ENCODE measurements at regions not wholly inside any gene's neighbourhood (a gene's known extent, or its start where the extent isn't known, plus 50 kb on each side); places are given as distances from the start of the nearest gene placed in this dataset.

DNA sequence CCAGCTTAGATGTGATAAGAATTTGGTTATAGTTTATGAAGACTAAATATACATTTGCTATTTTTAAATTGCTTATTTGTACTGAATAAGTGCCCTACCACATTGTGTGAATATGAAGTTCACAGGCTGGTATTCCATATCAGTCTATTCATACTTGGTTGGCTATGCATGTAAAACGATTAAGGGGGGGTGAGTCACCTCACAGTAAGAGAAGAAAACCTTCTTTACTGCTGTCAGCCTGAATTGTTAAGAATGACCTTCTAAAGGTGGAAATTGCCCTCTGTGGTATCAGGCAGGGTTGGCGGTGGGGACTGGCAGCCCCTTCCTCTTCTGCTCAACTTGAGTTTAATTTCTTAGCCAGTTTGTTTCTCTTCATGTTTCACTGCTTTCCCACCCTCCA lies 127.0 kb upstream of the RPS23 start:
- Histone ChIP-seq H3K9me3 (ENCODE audit: low read depth) (peaks cover 4% of the 10 kb centered on the region), H3K4me1 (ENCODE audit: low read depth) (peaks cover 25% of the 10 kb centered on the region), H3K36me3 (no peaks in the 10 kb centered on the region), H3K27ac (no peak overlapping the region), H3K4me3 (no peak overlapping the region), H3K27me3 (no peaks in the 10 kb centered on the region)
- TF ChIP-seq, protein P1, sequence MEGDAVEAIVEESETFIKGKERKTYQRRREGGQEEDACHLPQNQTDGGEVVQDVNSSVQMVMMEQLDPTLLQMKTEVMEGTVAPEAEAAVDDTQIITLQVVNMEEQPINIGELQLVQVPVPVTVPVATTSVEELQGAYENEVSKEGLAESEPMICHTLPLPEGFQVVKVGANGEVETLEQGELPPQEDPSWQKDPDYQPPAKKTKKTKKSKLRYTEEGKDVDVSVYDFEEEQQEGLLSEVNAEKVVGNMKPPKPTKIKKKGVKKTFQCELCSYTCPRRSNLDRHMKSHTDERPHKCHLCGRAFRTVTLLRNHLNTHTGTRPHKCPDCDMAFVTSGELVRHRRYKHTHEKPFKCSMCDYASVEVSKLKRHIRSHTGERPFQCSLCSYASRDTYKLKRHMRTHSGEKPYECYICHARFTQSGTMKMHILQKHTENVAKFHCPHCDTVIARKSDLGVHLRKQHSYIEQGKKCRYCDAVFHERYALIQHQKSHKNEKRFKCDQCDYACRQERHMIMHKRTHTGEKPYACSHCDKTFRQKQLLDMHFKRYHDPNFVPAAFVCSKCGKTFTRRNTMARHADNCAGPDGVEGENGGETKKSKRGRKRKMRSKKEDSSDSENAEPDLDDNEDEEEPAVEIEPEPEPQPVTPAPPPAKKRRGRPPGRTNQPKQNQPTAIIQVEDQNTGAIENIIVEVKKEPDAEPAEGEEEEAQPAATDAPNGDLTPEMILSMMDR (IDR thresholded peaks at IDR 0.05; ENCODE audit: low read depth, low read length) = no peak
- peak in 1 of 2 donors; percentile 74 for DNase-seq (ENCODE audit: low read depth in 1 of 2, low spot score in 1 of 2)

DNA sequence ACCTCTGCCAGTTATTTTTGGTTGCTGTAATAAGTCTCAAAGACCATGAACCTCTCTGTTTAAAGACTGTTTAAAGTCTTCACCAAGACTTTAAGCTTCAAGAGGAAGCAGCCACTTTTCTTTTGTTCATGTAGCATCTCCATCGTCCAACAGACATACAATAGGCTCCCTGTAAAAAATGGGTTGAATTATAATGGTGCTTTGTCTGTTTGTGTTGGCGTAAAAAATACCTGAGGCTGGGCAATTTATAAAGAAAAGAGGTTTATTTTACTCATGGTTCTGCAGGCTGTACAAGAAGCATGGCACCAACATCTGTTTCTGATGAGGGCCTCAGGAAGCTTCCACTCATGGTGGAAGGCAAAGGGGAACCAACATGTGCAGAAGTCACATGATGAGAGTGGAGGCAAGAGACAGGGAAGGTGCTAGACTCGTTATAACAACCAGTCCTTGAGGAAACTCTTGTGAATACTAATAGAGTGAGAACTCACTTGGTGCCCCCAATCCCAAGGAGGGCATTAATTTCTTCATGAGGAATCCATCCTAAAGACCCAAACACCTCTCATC lies 126.3 kb upstream of the RPS23 start:
- DNase-seq (ENCODE audit: low read depth in 1 of 2, low spot score in 1 of 2) = no peak
- H3K9me3 ChIP-seq (ENCODE audit: low read depth) = peaks cover 4% of the 10 kb centered on the region
- peaks cover 25% of the 10 kb centered on the region for H3K4me1 ChIP-seq (ENCODE audit: low read depth)
- H3K27me3 ChIP-seq = no peaks in the 10 kb centered on the region
- no peak overlapping the region for H3K4me3 ChIP-seq
- no peak overlapping the region for H3K27ac ChIP-seq
- TF ChIP-seq, protein P1 (IDR thresholded peaks at IDR 0.05; ENCODE audit: low read depth, low read length) = no peak
- no peaks in the 10 kb centered on the region for H3K36me3 ChIP-seq

DNA sequence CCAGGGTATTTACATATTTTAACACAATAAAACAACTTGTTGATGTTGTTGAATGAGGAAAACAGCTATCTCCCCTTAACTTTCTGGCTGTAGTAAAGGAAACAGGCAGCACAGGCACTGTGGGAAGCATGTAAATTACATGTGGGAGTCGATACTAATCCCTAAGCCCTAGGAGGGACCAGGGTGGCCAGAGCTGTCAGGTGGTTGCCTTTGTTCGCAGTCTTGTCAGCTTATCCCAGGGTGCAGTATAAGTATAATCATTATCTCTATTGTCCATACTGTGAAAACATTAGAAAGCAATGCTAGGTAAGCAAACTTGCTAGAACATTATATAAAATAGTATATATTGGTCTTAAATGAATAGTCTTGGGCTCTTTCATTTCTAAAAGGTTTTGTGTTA lies 125.6 kb upstream of the RPS23 start:
- H3K27ac ChIP-seq = no peak overlapping the region
- TF ChIP-seq, protein P1 (IDR thresholded peaks at IDR 0.05; ENCODE audit: low read depth, low read length) = no peak
- peaks cover 21% of the 10 kb centered on the region for H3K4me1 ChIP-seq (ENCODE audit: low read depth)

DNA sequence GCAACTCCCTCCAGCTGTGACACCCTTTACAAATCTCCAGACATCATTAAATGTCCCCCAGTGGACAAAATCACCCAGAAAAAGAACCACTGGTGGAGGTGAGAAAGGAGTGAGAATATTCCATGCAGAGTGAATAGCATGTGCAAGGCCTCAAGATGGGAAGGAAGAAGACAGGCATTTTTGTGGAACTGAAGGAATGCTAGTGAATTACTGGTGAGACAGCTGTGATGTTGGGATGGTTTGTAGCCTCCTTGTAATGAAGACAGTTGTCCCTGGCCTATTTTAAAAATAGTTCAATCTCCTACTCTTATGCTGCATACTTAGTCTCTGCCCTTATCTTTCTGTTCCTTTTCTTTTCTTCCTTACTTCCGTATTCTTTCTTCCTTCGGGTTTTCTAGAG lies 124.9 kb upstream of the RPS23 start:
- Histone ChIP-seq H3K4me3 (no peak overlapping the region), H3K9me3 (ENCODE audit: low read depth) (peaks cover 4% of the 10 kb centered on the region), H3K27me3 (no peaks in the 10 kb centered on the region), H3K4me1 (ENCODE audit: low read depth) (peaks cover 16% of the 10 kb centered on the region), H3K36me3 (no peaks in the 10 kb centered on the region), H3K27ac (no peak overlapping the region)
- TF ChIP-seq, protein P1 (IDR thresholded peaks at IDR 0.05; ENCODE audit: low read depth, low read length) = no peak
- no peak for DNase-seq (ENCODE audit: low read depth in 1 of 2, low spot score in 1 of 2)

More for the DNA sequence above, 125.6 kb upstream of the RPS23 start:
- Histone ChIP-seq H3K9me3 (ENCODE audit: low read depth) (peaks cover 4% of the 10 kb centered on the region), H3K36me3 (no peaks in the 10 kb centered on the region), H3K27me3 (no peaks in the 10 kb centered on the region), H3K4me3 (no peak overlapping the region)
- DNase-seq (ENCODE audit: low read depth in 1 of 2, low spot score in 1 of 2) = no peak

DNA sequence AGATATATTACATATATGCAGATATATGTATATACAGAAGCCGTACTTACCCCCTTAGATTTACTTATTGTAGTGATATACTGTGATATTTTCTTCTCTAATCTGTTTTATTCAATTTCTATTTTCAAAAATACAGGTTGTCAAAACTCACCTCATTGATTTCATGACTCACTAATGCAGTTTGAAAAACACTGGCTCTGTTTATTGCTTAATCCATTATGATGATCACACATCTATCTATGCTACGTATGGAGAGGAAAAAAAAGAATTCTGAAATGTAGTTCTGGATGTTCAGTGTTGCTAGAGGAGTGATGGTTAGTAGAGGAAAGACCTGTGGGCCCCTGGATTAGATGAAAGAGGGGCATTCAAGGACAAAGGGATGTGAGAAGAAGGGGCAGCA lies 121.0 kb upstream of the RPS23 start:
- no peak for DNase-seq (ENCODE audit: low read depth in 1 of 2, low spot score in 1 of 2)
- Histone ChIP-seq H3K36me3 (no peaks in the 10 kb centered on the region), H3K4me1 (ENCODE audit: low read depth) (peaks cover 8% of the 10 kb centered on the region), H3K27ac (no peak overlapping the region), H3K9me3 (ENCODE audit: low read depth) (no peaks in the 10 kb centered on the region), H3K27me3 (no peaks in the 10 kb centered on the region), H3K4me3 (no peak overlapping the region)
- TF ChIP-seq, protein P1 (IDR thresholded peaks at IDR 0.05; ENCODE audit: low read depth, low read length) = no peak

Measured in cardiac muscle cell (in vitro differentiated cells and primary cell).